Stimulated activated CD4-positive, alpha-beta T cell treated with anti-CD3 and anti-CD28 coated beads, Interleukin-4, amount 100 ng/mL, for 24 hours (primary cell): ENCODE measurements at regions not wholly inside any gene's neighbourhood (a gene's known extent, or its start where the extent isn't known, plus 50 kb on each side); places are given as distances from the start of the nearest gene placed in this dataset.
"Not testable (repeated sequence)": the region's sequence is repeated elsewhere in the genome, so short reads cannot be mapped to it uniquely, and the experiment has no call there.

ENCODE experiments used
- DNase-seq: peaks from one replicate; pipeline ENCODE4 v3.0.0-alpha.2; 2020

GRCh38 chr16:65751622-65752521, 614.6 kb upstream of the CDH5 start:
- no peak for DNase-seq

GRCh38 chr16:65749506-65749905, 617.0 kb upstream of the CDH5 start:
- no peak for DNase-seq

DNA sequence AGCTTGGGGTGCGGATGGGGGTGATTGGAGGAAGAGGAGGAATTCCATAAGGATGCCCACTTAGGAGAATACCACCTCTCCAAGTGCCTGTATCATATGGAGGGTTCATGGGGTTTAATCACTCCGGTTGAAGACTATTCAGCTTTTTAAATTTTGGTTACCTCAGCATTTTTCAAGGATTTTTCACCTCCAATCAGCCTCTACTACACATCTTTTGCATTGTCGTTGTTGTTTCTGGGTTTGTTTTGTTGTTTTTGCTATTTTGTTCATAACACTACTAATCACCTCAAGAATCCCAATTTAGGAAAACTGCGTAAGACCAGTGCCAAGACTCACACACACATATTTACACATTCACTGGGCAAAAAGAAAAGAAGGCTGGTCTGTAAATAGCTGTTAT, 619.5 kb upstream of the CDH5 start:
- no peak for DNase-seq

DNA sequence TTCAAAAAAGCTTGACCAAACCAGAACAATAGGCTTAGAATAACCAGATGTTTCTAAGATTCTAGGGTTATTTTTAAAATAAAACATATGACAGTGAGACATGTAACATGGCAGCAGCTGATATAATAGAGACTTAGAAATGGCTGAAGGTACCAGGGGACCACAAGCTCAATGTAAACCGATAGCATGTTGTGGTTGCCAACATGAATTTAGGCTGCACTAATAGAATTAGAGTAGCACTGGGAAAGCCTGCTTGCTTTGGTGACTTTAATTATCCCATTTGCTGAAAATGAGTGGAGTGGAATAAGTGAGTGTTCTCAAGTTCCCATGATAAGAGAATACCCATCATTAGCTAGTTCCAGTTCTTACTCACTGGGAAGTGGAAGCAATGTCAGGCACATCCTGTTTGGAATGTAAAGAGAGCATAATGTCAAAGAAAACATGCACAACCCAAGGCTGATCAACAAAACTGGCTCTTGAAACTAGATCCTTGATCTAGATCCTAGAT, 621.2 kb upstream of the CDH5 start:
- DNase-seq: no peak

DNA sequence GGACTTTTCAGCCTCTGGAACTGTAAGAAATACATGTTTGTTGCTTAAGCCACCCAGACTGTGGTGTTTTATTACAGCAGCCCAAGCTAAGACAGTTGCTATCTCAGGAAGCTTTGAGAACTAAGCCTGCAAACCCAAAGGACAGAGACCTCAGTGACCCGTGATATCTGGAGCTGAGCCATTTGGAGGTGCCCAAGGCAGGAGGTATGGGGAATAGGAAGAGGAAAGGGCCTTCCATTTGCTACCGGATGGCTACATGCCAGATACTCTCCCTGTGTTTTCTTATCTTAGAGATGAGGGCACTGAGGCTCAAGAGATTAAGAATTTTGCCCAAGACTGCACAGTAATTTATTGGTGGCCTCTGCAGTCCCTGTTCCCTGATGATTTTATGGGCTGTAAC, 622.1 kb upstream of the CDH5 start:
- no peak for DNase-seq

DNA sequence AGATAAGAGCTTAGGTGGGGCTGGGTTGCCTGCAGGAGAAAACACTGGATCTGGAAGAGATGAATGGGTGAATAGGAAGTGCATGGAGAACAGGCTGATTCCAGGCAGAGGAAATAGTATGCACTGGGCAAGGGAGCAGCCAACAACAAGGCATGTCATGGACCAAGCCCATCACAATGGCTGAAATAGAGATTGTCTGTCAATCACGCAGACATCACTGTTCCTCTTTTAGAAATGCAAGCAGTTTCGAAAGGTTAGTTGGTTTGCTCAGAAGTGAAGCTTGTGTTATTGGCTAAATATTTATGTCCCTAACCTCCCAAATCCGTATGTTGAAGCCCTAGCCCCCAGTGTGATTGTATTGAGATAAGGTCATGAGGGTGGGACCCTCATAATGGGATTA, 621.7 kb upstream of the CDH11 start:
- DNase-seq: no peak

GRCh38 chr16:65740711-65741110, 618.8 kb upstream of the CDH11 start:
- no peak for DNase-seq

- no peak for DNase-seq
Measured at GRCh38 chr16:65739518-65739917, 617.7 kb upstream of the CDH11 start.

- no peak for DNase-seq
Measured at GRCh38 chr16:65737831-65738230, 616.0 kb upstream of the CDH11 start.

DNA sequence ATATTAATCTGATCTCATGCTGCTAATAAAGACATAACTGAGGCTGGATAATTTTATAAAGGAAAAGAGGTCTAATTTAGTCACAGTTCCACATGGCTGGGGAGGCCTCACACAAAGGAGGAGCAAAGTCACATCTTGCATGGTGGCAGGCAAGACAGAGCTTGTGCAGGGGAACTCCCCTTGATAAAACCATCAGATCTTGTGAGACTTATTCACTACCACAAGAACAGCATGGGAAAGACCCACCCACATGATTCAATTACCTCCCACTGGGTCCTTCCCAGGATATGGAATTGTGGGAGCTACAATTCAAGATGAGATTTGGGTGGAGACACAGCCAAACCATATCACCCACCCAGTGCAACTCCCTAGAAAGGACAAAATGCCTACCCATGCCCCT, 613.8 kb upstream of the CDH11 start:
- not testable (repeated sequence) for DNase-seq

- DNase-seq: no peak
Measured at GRCh38 chr16:65733721-65734120, 611.9 kb upstream of the CDH11 start.

- DNase-seq: no peak
Measured at GRCh38 chr16:65731833-65732232, 610.0 kb upstream of the CDH11 start.

- DNase-seq: no peak
Measured at GRCh38 chr16:65728652-65729051, 606.8 kb upstream of the CDH11 start.

- DNase-seq: no peak
Measured at GRCh38 chr16:65728167-65728566, 606.3 kb upstream of the CDH11 start.

GRCh38 chr16:65727534-65728137, 605.8 kb upstream of the CDH11 start:
- no peak for DNase-seq

GRCh38 chr16:65725156-65725845, 603.4 kb upstream of the CDH11 start:
- no peak for DNase-seq

GRCh38 chr16:65722429-65722828, 600.6 kb upstream of the CDH11 start:
- no peak for DNase-seq

GRCh38 chr16:65717846-65718245, 596.0 kb upstream of the CDH11 start:
- no peak for DNase-seq

GRCh38 chr16:65716737-65717700, 595.2 kb upstream of the CDH11 start:
- DNase-seq: no peak

- DNase-seq: no peak
Measured at GRCh38 chr16:65713181-65713808, 591.4 kb upstream of the CDH11 start.

GRCh38 chr16:65710107-65710506, 588.2 kb upstream of the CDH11 start:
- no peak for DNase-seq

- DNase-seq: no peak
Measured at GRCh38 chr16:65704866-65705265, 583.0 kb upstream of the CDH11 start.
